ENCODE measurements at regions not wholly inside any gene's neighbourhood (a gene's known extent, or its start where the extent isn't known, plus 50 kb on each side); places are given as distances from the start of the nearest gene placed in this dataset.

DNA sequence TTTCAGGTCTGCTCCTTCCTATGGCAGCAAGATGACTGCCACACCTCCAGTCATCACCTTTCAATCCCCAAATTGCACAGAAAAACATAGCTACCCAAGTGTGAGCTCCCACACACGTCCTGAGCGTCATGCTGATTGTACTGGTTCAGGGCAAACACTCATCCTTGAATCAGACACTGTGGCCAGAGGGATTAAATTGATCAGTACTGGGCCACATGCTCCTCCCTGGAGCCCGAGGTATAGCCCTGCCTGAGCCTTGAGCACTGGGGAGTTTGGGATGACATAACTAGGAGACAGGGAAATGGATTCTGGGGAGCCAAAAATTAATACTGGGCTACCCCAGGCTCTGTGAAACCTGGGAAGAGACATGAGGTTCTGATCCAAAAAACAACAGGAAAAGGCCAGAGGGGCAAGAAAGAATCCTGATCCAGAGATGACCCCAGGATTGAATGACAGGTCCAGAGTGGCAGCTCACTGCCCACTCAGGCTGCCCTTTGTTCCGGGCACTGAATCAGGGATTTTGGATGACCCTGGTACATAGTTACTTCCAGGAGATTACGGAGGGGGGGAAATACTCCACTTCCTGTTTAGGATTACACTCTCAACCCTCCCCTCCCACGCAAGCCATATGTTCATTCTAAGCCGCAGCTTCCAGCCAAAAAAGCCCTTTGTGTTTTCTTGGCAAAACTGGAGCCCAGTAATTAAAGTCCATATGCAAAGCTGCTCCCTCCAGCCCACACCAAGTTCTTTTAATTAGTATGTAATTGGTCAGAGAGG lies 141.6 kb upstream of the SPRY4 start:
- dilution Hi-C loops (cut with MboI; ENCODE audit: extremely low pct_ligation_motif_present, low sequenced_read_pairs) (no loop called here), intact Hi-C loops (cut with micrococcal nuclease) (no loop called here)
- Histone ChIP-seq H3K4me1 (ENCODE audit: control insufficient read depth, extremely low read depth, insufficient read depth, low read length) (peaks cover 11% of the 10 kb centered on the region), H3K9ac (replicated peaks; ENCODE audit: extremely low read depth, insufficient read depth, low read length) (peak overlapping the region; percentile 4), H3K4me3 (replicated peaks in 1 of 3; ENCODE audit: insufficient read depth in 1 of 3, low read depth in 1 of 3, low read length in 3 of 3) (no peak overlapping the region), H3K9me1 (replicated peaks; ENCODE audit: control insufficient read depth, extremely low read depth, insufficient read depth, low read length) (no peaks in the 10 kb centered on the region), H2AFZ (ENCODE audit: low read depth, low read length) (peak overlapping the region; percentile 5), H3K27ac (ENCODE audit: insufficient read depth, low read depth, low read length) (peak overlapping the region; percentile 13), H3K79me2 (ENCODE audit: control insufficient read depth, insufficient read depth, low read length) (no peaks in the 10 kb centered on the region), H3K4me2 (ENCODE audit: insufficient read depth, low read length) (peak overlapping the region; percentile 31), H3K36me3 (ENCODE audit: control insufficient read depth in 2 of 2, extremely low read depth in 1 of 2, insufficient read depth in 2 of 2, low read length in 2 of 2) (no peaks in the 10 kb centered on the region), H4K20me1 (replicated peaks; ENCODE audit: control insufficient read depth, extremely low read depth, insufficient read depth, low read length) (no peaks in the 10 kb centered on the region), H3K9me3 (replicated peaks; ENCODE audit: control insufficient read depth, insufficient read depth, low read length) (no peaks in the 10 kb centered on the region), H3K27me3 (ENCODE audit: control insufficient read depth in 2 of 2, insufficient read depth in 2 of 2, low read length in 2 of 2) (no peaks in the 10 kb centered on the region)
- no TSS peak for BruUV-seq (replicated peaks)
- DNase-seq (ENCODE audit: low read depth, low spot score) (peak; percentile 34), FAIRE-seq (peak; percentile 62)
- TF ChIP-seq GATA2 (IDR thresholded peaks at IDR 0.05; ENCODE audit: insufficient read depth, insufficient read length, low read depth, low read length) = peak; percentile 64
- TF ChIP-seq, protein P1, sequence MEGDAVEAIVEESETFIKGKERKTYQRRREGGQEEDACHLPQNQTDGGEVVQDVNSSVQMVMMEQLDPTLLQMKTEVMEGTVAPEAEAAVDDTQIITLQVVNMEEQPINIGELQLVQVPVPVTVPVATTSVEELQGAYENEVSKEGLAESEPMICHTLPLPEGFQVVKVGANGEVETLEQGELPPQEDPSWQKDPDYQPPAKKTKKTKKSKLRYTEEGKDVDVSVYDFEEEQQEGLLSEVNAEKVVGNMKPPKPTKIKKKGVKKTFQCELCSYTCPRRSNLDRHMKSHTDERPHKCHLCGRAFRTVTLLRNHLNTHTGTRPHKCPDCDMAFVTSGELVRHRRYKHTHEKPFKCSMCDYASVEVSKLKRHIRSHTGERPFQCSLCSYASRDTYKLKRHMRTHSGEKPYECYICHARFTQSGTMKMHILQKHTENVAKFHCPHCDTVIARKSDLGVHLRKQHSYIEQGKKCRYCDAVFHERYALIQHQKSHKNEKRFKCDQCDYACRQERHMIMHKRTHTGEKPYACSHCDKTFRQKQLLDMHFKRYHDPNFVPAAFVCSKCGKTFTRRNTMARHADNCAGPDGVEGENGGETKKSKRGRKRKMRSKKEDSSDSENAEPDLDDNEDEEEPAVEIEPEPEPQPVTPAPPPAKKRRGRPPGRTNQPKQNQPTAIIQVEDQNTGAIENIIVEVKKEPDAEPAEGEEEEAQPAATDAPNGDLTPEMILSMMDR (IDR thresholded peaks at IDR 0.05; ENCODE audit: extremely low read depth in 1 of 2, insufficient read depth in 1 of 2, low read depth in 1 of 2, low read length in 2 of 2) = no peak
- ChIA-PET CTCF (interaction anchor here (1.0 to 1.8 kb wide), 3 partner anchors 16 to 107 kb away, joined by 3 to 7 read pairs (median 3); no protein-coding TSS in a partner anchor), POLR2A (no interaction called here)

DNA sequence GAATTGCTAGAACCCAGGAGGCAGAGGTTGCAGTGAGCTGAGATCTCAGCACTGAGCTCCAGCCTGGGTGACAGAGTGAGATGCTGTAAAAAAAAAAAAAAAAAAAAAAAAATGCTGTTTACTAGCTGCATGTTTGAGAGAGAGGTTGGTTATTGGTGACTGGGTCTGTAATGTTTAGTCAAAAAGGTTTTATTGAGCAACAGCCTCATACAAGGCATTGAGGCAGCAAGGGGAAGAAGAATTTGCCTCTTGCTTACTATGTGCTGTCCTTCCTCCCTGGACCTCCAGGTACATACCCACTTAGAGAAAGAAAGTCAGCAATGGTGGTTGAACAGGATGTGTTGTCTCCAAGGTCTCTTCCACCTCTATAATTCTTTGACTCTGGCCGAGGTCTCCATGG lies 140.7 kb upstream of the SPRY4 start:
- Histone ChIP-seq H3K27ac (ENCODE audit: insufficient read depth, low read depth, low read length) (no peak overlapping the region), H3K4me3 (replicated peaks in 1 of 3; ENCODE audit: insufficient read depth in 1 of 3, low read depth in 1 of 3, low read length in 3 of 3) (no peak overlapping the region), H3K9ac (replicated peaks; ENCODE audit: extremely low read depth, insufficient read depth, low read length) (no peak overlapping the region), H4K20me1 (replicated peaks; ENCODE audit: control insufficient read depth, extremely low read depth, insufficient read depth, low read length) (no peaks in the 10 kb centered on the region), H3K27me3 (ENCODE audit: control insufficient read depth in 2 of 2, insufficient read depth in 2 of 2, low read length in 2 of 2) (no peaks in the 10 kb centered on the region), H3K4me2 (ENCODE audit: insufficient read depth, low read length) (no peak overlapping the region), H3K4me1 (ENCODE audit: control insufficient read depth, extremely low read depth, insufficient read depth, low read length) (peaks cover 11% of the 10 kb centered on the region), H3K9me3 (replicated peaks; ENCODE audit: control insufficient read depth, insufficient read depth, low read length) (no peaks in the 10 kb centered on the region), H2AFZ (ENCODE audit: low read depth, low read length) (no peak overlapping the region), H3K36me3 (ENCODE audit: control insufficient read depth in 2 of 2, extremely low read depth in 1 of 2, insufficient read depth in 2 of 2, low read length in 2 of 2) (no peaks in the 10 kb centered on the region), H3K9me1 (replicated peaks; ENCODE audit: control insufficient read depth, extremely low read depth, insufficient read depth, low read length) (no peaks in the 10 kb centered on the region), H3K79me2 (ENCODE audit: control insufficient read depth, insufficient read depth, low read length) (no peaks in the 10 kb centered on the region)
- intact Hi-C loops (cut with micrococcal nuclease) (no loop called here), dilution Hi-C loops (cut with MboI; ENCODE audit: extremely low pct_ligation_motif_present, low sequenced_read_pairs) (no loop called here)
- DNase-seq (ENCODE audit: low read depth, low spot score) = no peak
- TF ChIP-seq, protein P1 (IDR thresholded peaks at IDR 0.05; ENCODE audit: extremely low read depth in 1 of 2, insufficient read depth in 1 of 2, low read depth in 1 of 2, low read length in 2 of 2) = no peak
- TF ChIP-seq POLR2A (IDR thresholded peaks at IDR 0.05; ENCODE audit: low read depth, low read length) = no peak
- no peak for TF ChIP-seq EZH2 (IDR thresholded peaks at IDR 0.05; ENCODE audit: borderline replicate concordance, low read depth, low read length, severe bottlenecking)
- TF ChIP-seq FOS (IDR thresholded peaks at IDR 0.05; ENCODE audit: borderline replicate concordance, insufficient read depth, low read length) = no peak
- no peak for TF ChIP-seq GATA2 (IDR thresholded peaks at IDR 0.05; ENCODE audit: insufficient read depth, insufficient read length, low read depth, low read length)
- no peak for TF ChIP-seq POLR2AphosphoS5 (IDR thresholded peaks at IDR 0.05; ENCODE audit: insufficient read depth, low read depth, low read length)
- no TSS peak for BruUV-seq (replicated peaks)
- FAIRE-seq = no peak
- ChIA-PET POLR2A (interaction anchor here (1.0 kb wide), 1 partner anchor 141 kb away, joined by 3 read pairs; the partner anchor contains the start of gene SPRY4), CTCF (interaction anchor here (0.7 to 1.8 kb wide), 2 partner anchors 17 to 358 kb away, joined by 4 to 7 read pairs; no protein-coding TSS in a partner anchor)
